DOHH2 (cell line): ENCODE measurements at regions not wholly inside any gene's neighbourhood (a gene's known extent, or its start where the extent isn't known, plus 50 kb on each side); places are given as distances from the start of the nearest gene placed in this dataset.

Experiments
- CTCF ChIP-seq: fragments of 200-600 bp; sonication (generic); IDR thresholded peaks from one replicate; pipeline ENCODE4 v1.5.1; 2014; ENCODE audit warnings: antibody characterized with exemption, mild to moderate bottlenecking, low read depth, low read length; ENCODE audit not compliant: poor library complexity, severe bottlenecking
- EZH2phosphoT487 ChIP-seq: fragments of 200-600 bp; sonication (generic); IDR thresholded peaks from 2 replicates; pipeline ENCODE4 v1.6.1; 2017; ENCODE audit warnings: borderline replicate concordance, mild to moderate bottlenecking, antibody characterized with exemption, low read length, moderate library complexity, mixed read lengths

- TF ChIP-seq CTCF (no peak), EZH2phosphoT487 (no peak)
Measured at GRCh38 chrX:124256629-124257380, 75.7 kb upstream of the TEX13D start.
